ENCODE measurements at regions not wholly inside any gene's neighbourhood (a gene's known extent, or its start where the extent isn't known, plus 50 kb on each side); places are given as distances from the start of the nearest gene placed in this dataset.

DNA sequence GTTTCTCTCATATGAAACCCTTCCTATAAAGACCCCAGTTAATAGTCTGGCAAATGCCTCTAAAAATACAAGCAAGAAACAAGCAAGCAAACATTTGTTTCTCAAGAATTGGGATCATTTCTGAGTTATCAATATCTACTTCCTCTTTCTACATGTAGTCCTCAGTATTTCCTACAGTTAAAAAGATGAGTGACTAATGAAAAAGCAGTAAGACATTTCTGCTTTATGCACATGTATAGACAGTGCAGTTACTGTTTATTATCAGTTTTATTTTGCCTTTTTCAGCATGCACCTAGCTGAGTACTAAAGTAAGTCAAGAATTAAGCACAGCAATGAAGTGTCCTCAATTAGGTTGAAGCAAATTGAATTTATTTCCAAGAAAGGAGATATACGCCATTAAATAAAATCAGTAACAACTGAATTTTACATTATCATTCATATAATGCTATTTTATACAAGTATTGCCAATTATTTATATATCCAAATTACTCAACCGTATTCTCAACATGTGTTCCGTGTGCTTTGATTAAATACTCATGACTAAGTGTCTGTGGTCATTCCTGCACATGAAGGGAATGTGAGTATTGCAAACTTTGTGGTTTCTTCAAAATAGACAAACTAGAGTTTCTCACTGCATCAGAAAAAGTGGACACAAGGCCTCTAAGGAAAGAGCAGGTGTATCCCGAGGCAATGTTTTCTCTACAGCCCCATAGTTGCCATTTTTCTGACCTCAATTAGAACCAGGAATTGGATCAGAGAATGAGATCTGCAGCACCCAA is 159.3 kb upstream of the MARCKS start:
- TF ChIP-seq POLR2AphosphoS5 (IDR thresholded peaks at IDR 0.05; ENCODE audit: low read depth, low read length) (no peak), SIN3A (IDR thresholded peaks at IDR 0.05; ENCODE audit: borderline replicate concordance, insufficient read depth, low read length) (no peak)
